Activated naive CD4-positive, alpha-beta T cell treated with anti-CD3 and anti-CD28 coated beads, Interleukin-2, amount 50 U/mL, for 16 hours (primary cell): ENCODE measurements at regions not wholly inside any gene's neighbourhood (a gene's known extent, or its start where the extent isn't known, plus 50 kb on each side); places are given as distances from the start of the nearest gene placed in this dataset.
"Not testable (repeated sequence)": the region's sequence is repeated elsewhere in the genome, so short reads cannot be mapped to it uniquely, and the experiment has no call there.

Source experiments
- DNase-seq: peaks from one replicate; pipeline ENCODE4 v3.0.0-alpha.2; 2020

DNA sequence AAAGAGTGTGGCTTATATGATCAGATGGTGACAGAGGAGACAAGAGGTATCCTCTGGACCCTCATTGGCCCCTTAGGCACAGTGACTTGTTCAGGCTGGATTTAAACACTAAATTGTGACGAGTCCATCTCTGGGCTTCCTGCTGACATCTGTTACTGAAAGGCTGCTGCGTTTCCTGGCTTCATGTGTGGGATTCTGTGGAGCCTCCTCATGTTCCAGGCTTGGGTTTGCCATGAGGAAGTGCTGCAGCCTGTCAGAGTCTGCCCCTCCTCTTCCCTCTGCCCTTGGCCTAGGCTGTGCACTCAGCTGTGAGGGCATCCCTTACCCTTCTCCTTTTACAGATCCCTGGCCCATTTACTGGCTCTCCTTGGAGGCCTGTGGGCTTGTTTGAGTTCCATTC, 159.1 kb upstream of the TTC29 start:
- no peak for DNase-seq

DNA sequence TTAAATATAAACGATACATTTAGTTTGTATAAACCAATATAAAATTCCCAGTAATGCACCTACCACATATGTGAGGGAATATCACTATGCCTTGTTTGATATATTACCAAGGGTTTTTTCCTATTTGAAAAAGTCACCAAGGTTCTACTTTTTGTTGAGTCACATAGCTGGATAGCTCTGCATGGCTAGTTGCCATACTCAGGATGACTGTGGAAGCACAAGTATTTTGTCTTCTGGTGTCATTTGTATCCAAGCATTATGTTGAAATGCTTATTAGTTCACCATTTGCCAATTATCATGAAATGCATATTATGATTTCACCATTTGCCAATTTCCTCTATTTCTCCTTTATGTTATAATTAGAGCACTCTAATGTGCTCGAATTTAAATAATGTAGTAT, 162.7 kb upstream of the TTC29 start:
- DNase-seq = no peak

DNA sequence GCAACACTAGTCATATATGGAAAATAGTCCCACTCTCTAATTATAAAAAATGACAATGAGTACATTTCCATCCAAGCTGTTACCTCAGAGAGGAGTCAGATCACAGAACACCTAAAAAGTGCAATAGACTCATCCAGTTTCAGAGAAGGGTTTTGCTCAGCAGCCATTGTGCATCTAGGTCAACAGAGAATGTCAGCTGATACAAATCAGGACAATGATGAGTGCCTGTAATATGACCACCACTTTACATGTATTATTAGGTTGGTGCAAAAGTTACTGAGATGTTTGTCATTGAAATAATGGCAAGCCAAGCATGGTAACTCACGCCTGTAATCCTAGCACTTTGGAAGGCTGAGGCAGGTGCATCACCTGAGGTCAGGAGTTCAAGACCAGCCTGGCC, 164.1 kb upstream of the TTC29 start:
- DNase-seq = no peak

DNA sequence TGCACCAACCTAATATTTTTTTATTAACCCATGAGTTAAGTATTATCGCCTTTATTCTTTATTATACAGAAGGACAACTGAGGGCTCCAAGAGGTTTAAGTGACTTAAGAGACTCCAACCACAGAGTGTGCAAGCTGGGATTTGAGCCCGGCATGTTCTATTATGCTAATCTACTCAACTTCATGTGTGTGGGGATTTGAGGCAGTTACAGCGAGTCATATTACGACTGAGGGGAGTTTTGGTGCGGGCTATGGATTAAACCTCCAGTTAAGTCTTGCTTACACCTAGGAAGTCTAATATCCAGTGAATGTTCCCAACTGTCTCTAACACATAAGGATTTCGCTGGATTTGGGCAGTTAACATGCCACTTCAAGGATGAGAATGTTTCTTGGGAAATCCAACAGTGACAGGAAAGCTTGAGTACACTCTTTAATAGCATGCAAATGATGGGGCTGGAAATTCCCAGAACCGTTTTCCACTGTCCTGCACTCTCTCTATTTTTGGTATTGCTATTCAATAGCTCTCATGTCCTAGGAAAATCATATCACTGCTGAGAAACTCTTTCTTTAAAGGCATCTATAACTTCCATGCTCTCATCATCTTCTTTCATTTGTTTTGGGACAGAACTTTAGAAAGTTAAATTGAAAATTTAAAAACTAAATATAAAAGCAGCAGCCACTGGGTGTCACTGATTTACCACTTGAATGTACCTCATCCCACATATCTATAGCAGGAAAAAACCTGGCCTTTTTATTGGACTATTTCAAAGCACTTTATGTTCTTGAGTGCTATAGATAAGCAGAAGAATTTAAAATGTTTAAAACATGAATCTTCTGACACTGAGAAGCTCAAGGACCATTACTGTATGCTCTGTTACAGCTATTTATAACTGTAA, 165.1 kb upstream of the TTC29 start:
- DNase-seq = no peak

DNA sequence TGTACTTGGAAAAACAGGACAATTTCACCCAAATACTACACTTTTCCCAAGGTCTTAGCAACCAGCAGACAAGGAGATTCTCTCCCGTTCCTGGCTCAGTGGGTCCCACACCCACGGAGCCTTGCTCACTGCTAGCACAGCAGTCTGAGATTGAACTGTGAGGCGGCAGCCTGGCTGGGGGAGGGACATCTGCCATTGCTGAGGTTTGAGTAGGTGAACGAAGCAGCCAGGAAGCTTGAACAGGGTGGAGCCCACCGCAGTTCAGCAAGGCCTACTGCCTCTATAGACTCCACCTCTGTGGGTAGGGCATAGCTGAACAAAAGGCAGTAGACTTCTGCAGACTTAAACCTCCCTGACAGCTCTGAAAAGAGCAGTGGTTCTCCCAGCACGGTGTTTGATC, 166.5 kb upstream of the TTC29 start:
- DNase-seq = not testable (repeated sequence)

DNA sequence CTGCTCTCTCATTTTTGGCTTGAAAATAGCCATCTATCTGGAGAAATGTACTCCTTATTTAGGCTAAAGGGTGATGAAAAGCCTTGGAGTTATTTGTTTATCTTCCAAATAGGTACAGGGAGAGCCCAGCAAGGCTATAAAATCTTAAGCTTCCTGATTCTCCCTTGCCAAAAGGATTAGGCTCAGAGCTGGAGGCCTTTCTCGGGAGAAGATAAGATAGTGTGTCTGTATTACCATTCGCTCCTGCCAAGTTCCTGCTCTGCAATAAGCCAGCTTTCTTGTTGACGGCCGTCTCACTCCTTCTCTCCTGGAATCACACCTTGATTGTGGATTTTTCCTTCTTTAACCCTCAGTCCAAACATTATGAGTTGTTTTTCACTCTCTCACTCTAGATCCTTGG, 171.8 kb upstream of the TTC29 start:
- no peak for DNase-seq

DNA sequence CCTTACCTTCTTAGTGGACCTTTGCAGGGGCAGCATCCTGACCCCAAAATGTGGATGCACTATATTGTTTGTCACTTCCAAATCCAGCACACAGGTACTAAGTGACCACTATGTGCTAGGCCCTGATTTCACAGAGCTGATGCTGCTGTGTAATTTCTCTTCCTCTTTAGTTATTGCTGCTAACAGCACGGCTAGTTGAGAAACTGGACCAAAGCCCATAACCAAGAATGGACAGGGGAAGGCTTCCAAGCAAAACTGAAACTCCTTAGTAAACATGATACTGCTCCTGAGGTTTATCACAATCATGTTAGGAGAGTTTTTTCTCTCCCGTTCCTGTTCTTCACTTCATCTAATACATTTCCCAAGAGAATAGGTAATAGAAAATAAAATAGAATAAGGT, 172.9 kb upstream of the TTC29 start:
- no peak for DNase-seq

DNA sequence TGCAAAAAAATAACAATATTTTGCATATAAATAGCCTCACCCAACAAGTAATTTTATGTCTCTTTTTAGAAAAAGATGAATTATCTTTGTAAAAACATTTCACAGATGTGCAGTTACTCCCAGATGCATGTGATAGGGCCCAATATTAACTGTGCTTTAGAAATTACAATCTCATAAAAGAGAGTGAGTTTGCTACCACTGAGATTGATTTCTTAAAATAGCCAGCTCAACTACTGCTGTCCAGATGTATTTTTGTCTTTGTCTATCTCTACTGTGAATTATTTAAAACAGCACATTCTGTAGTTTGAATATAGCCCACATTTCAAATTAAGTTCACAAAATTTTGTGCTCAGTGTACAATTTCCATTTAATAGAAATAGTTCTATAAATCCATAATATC, 177.0 kb upstream of the TTC29 start:
- DNase-seq = no peak

DNA sequence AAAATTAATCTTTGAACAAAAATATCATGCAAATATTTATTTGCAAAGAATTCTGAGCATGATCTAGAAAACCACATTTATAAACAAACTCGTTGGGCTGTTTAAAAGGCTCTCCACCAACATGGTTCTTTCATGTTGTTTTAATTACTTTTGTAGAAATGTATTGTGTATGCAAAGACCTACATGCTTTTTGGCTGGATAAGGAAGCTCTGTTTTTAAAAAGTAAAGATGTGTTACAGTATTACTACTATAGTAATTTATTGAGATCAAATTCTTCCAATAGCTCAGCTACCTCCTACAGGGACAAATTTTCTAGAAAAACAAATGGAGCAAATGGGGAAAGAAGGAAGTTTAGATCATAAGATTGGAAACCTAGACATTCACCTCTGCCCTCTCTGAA, 177.5 kb upstream of the TTC29 start:
- no peak for DNase-seq

DNA sequence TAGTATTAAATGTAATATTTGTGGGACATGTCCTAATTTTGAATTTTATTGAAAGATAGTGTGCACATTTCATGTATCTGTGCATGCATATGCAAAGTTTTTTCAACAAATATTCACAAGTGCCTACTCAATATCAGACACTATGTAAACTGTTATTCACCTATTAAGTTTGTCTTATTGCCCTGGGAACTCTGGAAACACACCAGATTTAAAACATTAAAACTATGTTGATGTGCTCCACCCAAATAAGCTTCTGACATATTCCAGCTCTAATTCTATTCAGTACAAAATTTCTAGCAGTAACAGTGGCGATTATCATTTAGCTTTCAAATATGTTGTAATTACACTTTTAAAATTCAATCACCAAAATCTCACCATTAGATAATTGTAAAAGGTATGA, 183.1 kb upstream of the TTC29 start:
- no peak for DNase-seq

DNA sequence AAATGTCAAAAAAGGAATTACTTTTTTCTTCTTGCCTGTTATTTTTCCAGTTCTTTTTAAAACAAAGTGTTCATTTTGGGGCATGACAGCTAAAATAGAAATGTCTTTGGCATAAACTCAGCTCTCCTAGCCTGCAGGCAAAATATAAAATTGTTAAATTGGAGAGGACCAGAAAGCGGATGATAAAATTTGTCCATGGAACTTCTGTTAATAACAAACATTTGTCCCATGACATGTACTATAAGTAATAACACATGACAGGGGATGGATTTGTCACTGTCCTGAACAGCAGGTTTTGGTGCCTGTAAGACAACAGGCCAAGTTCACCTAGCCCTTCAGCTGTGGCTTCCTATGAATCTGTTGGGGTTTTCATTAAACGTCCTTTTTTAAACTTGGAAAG, 184.0 kb upstream of the TTC29 start:
- no peak for DNase-seq

DNA sequence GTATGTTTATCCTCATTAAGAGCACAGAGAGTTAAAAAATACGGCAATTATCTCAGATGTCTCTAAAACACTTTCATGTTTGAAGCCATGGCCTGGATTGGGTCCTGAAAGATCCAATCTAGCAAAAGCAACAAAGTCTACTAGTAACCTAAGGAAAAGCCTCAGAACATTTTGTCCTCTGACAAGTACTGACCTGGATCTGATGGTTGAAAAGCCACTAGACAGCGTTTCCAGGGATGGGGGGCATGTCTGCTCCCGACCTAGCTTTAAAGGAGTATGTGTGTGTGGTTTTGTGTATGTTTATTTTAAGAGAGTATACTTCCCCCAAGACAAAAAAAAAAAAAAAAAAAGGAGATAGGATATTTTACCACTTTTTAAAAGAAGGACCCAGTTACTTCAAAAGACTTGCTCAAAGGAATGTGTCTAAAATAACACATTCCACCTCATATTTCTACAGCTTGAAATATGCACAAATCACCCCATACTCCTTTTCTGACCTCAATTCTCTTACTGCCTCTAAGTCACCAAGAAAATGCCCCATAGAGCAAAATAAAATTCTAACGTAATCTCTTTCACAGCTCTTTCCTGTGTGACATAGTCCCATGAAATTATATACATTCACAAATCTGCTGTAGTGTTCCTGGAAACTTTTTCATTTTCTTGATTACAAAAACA, 189.0 kb upstream of the TTC29 start:
- no peak for DNase-seq

DNA sequence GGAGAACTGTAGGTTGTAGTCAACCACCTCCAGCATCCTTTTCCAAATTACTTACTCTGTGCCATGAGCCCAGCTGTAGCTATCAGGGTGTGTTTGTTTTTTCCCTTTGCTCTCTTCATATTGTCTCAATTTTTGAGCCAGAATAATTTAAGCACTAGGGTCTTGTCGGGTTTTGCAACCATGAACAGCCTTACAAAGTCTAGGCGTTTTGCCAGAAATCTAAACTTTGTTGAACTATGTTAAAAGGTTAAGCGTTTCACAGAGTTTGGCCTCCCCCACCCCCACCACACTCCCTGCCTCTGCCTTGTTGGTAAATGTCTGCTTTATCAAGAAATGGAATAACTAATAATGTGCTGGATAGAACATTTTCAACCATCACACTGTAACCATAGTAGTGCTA, 190.6 kb upstream of the TTC29 start:
- no peak for DNase-seq

DNA sequence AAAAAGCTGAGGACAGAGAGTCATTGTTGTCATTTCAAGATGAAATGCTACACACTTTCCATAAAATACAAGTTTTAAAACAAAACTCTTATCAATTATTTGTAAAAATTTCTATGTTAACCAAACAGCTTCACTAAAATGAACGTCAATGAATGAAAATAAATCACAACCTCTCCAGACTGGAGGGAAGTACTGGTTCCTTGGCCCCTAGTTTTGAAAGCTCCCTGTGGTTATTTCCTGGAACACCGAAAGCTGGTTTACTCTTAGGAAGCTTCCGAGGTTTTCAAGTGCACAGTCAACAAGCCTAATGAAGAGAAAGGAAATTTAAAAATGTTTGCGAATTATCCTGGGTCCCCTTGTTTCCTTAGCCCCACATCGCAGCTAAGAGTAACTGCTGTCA, 191.1 kb upstream of the TTC29 start:
- no peak for DNase-seq

DNA sequence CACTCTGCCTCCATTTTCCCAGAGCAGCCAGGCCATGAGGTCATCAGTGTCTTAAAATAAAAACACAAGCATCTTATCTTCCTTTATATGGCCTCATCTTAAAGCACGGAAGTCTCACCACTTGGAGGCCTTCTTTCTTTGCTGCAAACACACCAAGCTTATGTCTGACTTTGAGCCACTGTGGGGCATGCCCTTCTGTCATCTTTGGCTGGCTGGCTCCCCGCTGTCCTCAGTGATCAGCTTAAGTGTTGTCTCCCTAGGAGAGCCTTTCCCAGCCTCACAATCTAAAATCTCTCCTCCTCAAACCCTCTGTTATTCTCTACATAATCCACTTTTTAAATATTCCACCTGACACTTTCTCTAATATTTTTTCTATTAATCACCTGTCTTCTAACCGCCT, 191.6 kb upstream of the TTC29 start:
- no peak for DNase-seq

DNA sequence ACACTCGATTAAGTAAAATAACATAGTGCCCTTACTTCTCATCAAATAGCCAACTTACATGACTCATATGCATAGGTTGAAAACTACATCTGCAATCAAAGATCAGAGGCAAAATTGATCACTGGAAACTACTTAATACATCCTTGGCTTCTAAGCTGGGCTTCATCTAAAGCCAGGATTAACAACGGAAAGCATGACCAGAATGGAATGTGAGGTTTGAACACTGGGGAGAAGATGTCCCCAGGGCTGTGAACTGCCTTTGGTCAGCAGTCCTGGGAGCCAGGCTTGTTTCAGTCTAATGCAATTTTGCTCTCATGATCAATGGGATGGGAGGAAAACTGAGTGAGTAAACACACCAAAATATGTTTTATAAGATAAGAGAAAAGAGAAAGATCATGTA, 192.5 kb upstream of the TTC29 start:
- no peak for DNase-seq

DNA sequence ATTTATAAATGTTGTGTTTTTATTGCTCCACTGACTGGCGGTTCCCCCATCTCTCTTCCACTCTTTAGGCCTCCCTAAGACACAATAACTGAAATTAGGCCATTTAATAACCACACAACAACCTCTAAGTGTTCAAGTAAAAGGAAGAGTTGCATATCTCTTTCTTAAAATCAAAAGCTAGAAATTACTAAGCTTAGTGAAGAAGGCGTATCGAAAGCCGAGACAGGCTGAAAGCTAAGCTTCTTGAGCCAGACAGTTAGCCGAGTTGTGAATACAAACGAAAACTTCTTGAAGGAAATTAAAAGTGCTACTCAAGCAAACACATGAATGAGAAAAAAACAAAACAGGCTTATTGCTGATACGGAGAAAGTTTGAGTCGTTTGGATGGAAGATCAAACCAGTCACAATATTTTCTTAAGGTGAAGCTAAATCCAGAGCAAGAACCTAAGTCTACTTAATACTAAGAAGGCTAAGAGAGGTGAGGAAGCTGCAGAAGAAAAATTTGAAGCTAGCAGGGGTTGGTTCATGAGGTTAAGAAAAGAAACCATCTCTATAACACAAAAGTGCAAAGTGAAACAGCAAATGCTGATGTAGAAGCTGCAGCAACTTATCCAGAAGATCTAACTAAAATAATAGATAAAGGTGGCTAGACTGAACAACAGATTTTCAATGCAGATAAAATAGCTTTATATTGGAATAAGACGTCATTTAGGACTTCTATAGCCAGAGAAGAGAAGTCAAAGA, 194.0 kb upstream of the TTC29 start:
- DNase-seq = no peak

DNA sequence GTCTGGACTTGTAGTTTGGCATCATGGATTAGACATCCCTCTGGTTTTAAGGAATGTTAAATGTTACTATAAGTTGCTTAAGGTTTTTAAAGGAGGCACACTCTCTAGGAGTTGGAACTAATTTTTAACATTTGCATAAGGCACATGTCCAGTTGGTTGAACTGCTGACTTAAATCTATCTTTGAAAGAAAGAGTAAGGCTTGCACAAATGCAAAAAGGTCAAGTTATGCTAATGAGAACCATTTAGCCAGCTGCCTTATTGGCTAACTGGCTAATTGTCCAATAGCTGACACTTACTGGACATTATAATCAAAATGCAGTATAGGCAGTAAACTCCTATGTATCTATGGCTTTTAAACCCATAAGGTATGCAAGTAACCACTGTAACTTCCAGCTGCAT, 206.1 kb upstream of the TTC29 start:
- DNase-seq = no peak

DNA sequence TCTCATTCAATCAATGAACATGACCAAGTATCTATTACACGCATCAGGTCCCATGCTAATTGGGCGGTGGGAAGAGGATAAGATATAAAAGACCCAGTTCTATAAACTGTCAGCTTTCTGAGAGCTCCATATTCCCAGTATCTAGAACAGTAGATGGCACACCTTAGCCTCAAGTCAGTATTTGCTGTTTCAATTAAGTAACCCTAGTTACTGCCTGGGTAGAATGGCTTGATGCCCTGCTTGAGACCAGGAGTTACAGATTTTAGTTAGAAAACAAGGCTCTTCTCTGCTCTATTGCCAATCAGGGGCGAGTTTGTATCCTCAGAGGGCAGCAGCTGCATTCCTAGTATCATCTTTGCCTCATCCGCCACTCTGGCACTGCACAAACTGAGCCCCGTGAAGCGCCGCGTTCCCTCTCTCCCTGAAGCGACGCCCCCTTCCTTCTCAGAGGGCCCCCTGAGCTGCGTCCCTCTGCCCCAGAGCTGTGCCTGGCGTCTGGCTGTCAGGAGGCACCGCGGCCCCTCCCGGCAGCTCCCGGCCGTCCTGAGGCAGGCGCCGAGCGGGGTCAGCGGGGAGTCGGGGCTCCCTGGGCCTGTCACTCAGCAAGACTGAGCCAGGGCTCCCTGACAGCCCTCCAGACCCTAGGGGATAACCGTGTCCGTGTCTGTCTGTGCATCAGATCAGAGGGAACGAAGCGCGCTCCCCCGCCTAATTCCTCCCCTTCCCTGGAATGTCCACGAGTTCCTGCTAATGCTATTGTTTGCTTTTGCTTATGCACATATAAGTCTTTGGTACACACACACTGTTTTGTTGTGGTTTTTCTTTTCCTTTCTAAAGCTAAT, 212.4 kb upstream of the TTC29 start:
- DNase-seq = no peak

DNA sequence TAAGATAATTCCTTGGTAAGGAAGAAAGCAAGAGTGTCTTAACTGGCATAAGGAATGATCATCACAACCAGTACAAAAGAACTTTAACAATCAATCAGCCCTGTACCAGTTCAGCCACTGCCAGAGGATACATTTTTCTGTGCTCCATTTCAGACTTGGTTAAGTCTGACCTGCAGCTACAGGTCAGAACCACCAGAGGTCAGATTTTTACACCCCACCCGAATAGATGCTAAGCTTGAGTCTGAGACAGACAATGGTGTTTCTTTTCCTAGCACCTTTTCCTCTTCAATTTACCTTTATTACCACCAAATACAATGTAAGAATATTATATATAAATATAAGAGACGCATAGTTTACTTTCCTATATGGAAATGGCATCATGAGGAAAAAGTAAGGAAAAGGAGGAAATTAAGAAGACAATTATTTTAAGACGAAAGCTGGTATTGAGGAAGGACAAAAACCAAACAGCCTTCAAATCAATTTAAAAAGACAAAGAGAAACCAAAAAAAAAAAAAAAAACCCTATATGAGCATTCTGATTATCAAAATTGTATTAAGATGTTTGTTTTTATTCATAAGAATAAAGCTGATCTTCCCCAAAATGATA, 215.3 kb upstream of the TTC29 start:
- no peak for DNase-seq

DNA sequence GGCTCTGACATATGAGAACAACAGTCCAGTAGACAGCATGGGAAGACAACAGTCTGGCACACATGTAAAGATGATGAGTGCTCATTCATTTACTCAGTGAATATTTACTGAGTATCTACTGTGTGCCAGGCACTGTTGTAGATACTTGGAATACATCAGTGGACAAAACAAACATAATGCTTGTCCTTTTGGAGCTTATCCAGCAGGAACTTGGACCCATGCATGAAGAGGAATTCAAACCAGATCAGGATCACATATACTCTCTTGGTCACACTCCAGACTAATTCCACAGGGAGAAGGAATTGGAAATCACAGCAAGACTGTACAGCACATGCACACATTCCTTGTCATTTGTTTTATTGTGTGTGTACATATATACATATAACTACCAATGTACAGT, 217.6 kb upstream of the TTC29 start:
- DNase-seq = no peak

DNA sequence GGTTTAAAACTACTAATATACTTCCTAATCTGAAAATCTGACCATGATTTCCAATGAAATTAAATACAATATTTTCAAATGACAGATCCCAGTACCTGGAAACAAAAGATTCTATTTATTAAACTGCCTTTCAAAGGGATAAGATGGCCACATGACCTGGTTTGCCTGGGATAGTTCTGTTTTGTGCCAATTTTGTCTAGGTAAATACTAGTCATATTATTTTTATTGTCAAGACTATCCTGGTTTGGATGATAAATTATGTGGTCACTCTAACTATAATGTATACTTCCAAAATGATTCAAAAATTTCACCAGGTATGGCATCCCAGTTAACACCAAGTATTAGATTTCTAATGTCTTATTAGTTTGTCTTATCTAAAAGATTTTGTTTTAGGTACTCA, 222.5 kb upstream of the TTC29 start:
- not testable (repeated sequence) for DNase-seq

DNA sequence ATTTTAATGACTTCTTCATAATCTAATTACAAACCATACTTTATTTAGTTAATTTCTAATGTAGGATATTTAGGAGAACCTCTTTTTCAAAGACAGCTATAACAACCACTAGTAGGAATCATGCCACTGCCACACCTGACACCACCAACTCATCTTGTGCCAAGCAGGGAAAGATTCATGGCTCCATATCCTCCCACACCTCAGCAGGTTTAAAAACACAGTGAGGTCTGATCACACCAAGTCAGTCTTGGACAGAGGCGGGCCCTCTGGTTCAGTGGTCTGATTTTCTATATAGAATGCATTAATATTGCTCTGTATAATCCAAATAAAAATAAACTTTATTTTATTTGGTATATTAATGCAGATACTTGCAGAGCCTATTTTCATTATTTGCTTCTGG, 227.7 kb upstream of the TTC29 start:
- DNase-seq = no peak
